Vagina (tissue), 2 donors: ENCODE measurements at regions not wholly inside any gene's neighbourhood (a gene's known extent, or its start where the extent isn't known, plus 50 kb on each side); places are given as distances from the start of the nearest gene placed in this dataset.

Experiments used
- DNase-seq, 2 donors: peaks; one replicate each; pipeline ENCODE4 v3.0.0-alpha.2; 2017; ENCODE audit errors: extremely low spot score in 2 of 2
- H3K27ac ChIP-seq: fragments of 200-600 bp; sonication (generic); one replicate; pipeline ENCODE4 v1.5.1; 2019
- H3K27me3 ChIP-seq: fragments of 200-600 bp; sonication (generic); one replicate; pipeline ENCODE4 v1.5.1; 2019
- H3K36me3 ChIP-seq, 2 donors: fragments of 200-600 bp; sonication (generic); one replicate each; pipeline ENCODE4 v1.5.1; 2017 to 2019
- H3K4me1 ChIP-seq: fragments of 200-600 bp; sonication (generic); one replicate; pipeline ENCODE4 v1.5.1; 2019
- H3K4me3 ChIP-seq, 2 donors: fragments of 200-600 bp; sonication (generic); 1 replicate in 1 of 2; 2 replicates in 1 of 2; pipeline ENCODE4 v1.5.1; 2016 to 2019
- H3K9me3 ChIP-seq: fragments of 200-600 bp; sonication (generic); one replicate; pipeline ENCODE4 v1.5.1; 2019
- CTCF ChIP-seq, 3 experiments: fragments of 450-650 bp in 2 of 3; fragments of 200-600 bp in 1 of 3; sonication (generic) in 1 of 3; IDR thresholded peaks; one replicate each; pipeline ENCODE4 v1.5.1; 2017 to 2019; ENCODE audit warnings: antibody characterized with exemption in 3 of 3, mild to moderate bottlenecking in 2 of 3, moderate library complexity in 2 of 3
- POLR2A ChIP-seq, 2 donors: fragments of 450-650 bp; IDR thresholded peaks; one replicate each; pipeline ENCODE4 v1.6.1; 2017; ENCODE audit warnings: antibody characterized with exemption in 2 of 2, mild to moderate bottlenecking in 2 of 2, moderate library complexity in 2 of 2
- POLR2AphosphoS5 ChIP-seq, 2 donors: sonication (generic); formaldehyde crosslinking; IDR thresholded peaks; one replicate each; pipeline ENCODE4 v1.9.0; 2017; ENCODE audit warnings: antibody characterized with exemption in 2 of 2, mild to moderate bottlenecking in 2 of 2, low read depth in 1 of 2; ENCODE audit not compliant: insufficient read depth in 1 of 2
- intact Hi-C: fragments of 100-400 bp; cut with DNase I; formaldehyde crosslinking; loops from one replicate; pipeline ENCODE4 v1.15.1; 2023

- TF ChIP-seq POLR2AphosphoS5 (IDR thresholded peaks at IDR 0.05; ENCODE audit: insufficient read depth in 1 of 2, low read depth in 1 of 2), result no peak
- no peak for TF ChIP-seq POLR2A (IDR thresholded peaks at IDR 0.05)
- TF ChIP-seq CTCF (IDR thresholded peaks at IDR 0.05), result no peak
- intact Hi-C loops, result no loop called here
- no peak for DNase-seq
- H3K27me3 ChIP-seq, result no peaks in the 10 kb centered on the region
- no peak overlapping the region for H3K4me3 ChIP-seq
- no peaks in the 10 kb centered on the region for H3K4me1 ChIP-seq
- H3K9me3 ChIP-seq, result no peaks in the 10 kb centered on the region
- no peak overlapping the region for H3K27ac ChIP-seq
- no peaks in the 10 kb centered on the region for H3K36me3 ChIP-seq
Observed at GRCh38 chr9:2502760-2503159, 118.8 kb upstream of the VLDLR start.

- no peaks in the 10 kb centered on the region for H3K9me3 ChIP-seq
- no peak for DNase-seq
- intact Hi-C loops, result no loop called here
- no peaks in the 10 kb centered on the region for H3K4me1 ChIP-seq
- H3K36me3 ChIP-seq, result no peaks in the 10 kb centered on the region
- TF ChIP-seq POLR2AphosphoS5 (IDR thresholded peaks at IDR 0.05; ENCODE audit: insufficient read depth in 1 of 2, low read depth in 1 of 2) (no peak), POLR2A (IDR thresholded peaks at IDR 0.05) (no peak), CTCF (IDR thresholded peaks at IDR 0.05) (no peak)
- H3K27me3 ChIP-seq, result no peaks in the 10 kb centered on the region
- H3K27ac ChIP-seq, result no peak overlapping the region
- no peak overlapping the region for H3K4me3 ChIP-seq
Observed at GRCh38 chr9:2506321-2506720, 115.3 kb upstream of the VLDLR start.

GRCh38 chr9:2523591-2523990, 98.0 kb upstream of the VLDLR start:
- H3K4me3 ChIP-seq, result no peak overlapping the region
- TF ChIP-seq POLR2AphosphoS5 (IDR thresholded peaks at IDR 0.05; ENCODE audit: insufficient read depth in 1 of 2, low read depth in 1 of 2) (no peak), POLR2A (IDR thresholded peaks at IDR 0.05) (no peak), CTCF (IDR thresholded peaks at IDR 0.05) (no peak)
- intact Hi-C loops, result no loop called here
- no peaks in the 10 kb centered on the region for H3K36me3 ChIP-seq
- no peaks in the 10 kb centered on the region for H3K9me3 ChIP-seq
- H3K27me3 ChIP-seq, result no peaks in the 10 kb centered on the region
- H3K27ac ChIP-seq, result no peak overlapping the region
- no peak for DNase-seq
- no peaks in the 10 kb centered on the region for H3K4me1 ChIP-seq

- TF ChIP-seq CTCF (IDR thresholded peaks at IDR 0.05), result no peak
- no peak for TF ChIP-seq POLR2A (IDR thresholded peaks at IDR 0.05)
- TF ChIP-seq POLR2AphosphoS5 (IDR thresholded peaks at IDR 0.05; ENCODE audit: insufficient read depth in 1 of 2, low read depth in 1 of 2), result no peak
- Histone ChIP-seq H3K27me3 (no peaks in the 10 kb centered on the region), H3K9me3 (no peaks in the 10 kb centered on the region), H3K36me3 (no peaks in the 10 kb centered on the region), H3K4me3 (no peak overlapping the region), H3K4me1 (no peaks in the 10 kb centered on the region), H3K27ac (no peak overlapping the region)
- intact Hi-C loops, result no loop called here
- DNase-seq, result no peak
Observed at GRCh38 chr9:2524601-2525000, 97.0 kb upstream of the VLDLR start.

- Histone ChIP-seq H3K4me1 (no peaks in the 10 kb centered on the region), H3K27me3 (no peaks in the 10 kb centered on the region), H3K9me3 (no peaks in the 10 kb centered on the region), H3K27ac (no peak overlapping the region), H3K36me3 (no peaks in the 10 kb centered on the region), H3K4me3 (no peak overlapping the region)
- DNase-seq, result no peak
- TF ChIP-seq POLR2AphosphoS5 (IDR thresholded peaks at IDR 0.05; ENCODE audit: insufficient read depth in 1 of 2, low read depth in 1 of 2), result no peak
- TF ChIP-seq CTCF (IDR thresholded peaks at IDR 0.05), result no peak
- no peak for TF ChIP-seq POLR2A (IDR thresholded peaks at IDR 0.05)
- intact Hi-C loops, result no loop called here
Observed at GRCh38 chr9:2525147-2525546, 96.4 kb upstream of the VLDLR start.
